ENCODE measurements at regions not wholly inside any gene's neighbourhood (a gene's known extent, or its start where the extent isn't known, plus 50 kb on each side); places are given as distances from the start of the nearest gene placed in this dataset.

DNA sequence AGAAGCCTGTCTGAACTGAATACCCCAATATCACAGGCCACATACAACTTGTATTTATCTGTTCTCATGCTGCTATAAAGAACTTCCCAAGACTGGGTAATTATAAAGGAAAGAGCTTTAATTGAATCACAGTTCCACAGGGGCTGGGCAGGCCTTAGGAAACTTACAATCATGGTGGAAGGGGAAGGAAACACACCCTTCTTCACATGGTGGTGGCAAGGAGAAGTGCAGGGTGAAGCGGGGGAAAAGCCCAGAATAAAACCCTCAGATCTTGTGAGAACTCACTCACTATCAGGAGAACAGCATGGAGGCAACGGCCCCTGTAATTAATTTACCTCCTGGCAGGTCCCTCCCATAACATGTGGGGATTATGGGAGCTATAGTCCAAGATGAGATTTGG lies 50.3 kb upstream of the FNDC1 start:
- Histone ChIP-seq H3K27ac (no peak overlapping the region), H3K4me3 (ENCODE audit: low read depth, low read length) (no peak overlapping the region), H3K27me3 (replicated peaks) (peaks cover 4% of the 10 kb centered on the region), H3K36me3 (replicated peaks) (no peaks in the 10 kb centered on the region)
- DNase-seq: no peak
- TF ChIP-seq, protein P1, sequence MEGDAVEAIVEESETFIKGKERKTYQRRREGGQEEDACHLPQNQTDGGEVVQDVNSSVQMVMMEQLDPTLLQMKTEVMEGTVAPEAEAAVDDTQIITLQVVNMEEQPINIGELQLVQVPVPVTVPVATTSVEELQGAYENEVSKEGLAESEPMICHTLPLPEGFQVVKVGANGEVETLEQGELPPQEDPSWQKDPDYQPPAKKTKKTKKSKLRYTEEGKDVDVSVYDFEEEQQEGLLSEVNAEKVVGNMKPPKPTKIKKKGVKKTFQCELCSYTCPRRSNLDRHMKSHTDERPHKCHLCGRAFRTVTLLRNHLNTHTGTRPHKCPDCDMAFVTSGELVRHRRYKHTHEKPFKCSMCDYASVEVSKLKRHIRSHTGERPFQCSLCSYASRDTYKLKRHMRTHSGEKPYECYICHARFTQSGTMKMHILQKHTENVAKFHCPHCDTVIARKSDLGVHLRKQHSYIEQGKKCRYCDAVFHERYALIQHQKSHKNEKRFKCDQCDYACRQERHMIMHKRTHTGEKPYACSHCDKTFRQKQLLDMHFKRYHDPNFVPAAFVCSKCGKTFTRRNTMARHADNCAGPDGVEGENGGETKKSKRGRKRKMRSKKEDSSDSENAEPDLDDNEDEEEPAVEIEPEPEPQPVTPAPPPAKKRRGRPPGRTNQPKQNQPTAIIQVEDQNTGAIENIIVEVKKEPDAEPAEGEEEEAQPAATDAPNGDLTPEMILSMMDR (IDR thresholded peaks at IDR 0.05; ENCODE audit: low read depth, low read length, missing control alignments): no peak
- in situ Hi-C loops (cut with HindIII; ENCODE audit: low pct_ligation_motif_present, low sequenced_read_pairs): no loop called here

DNA sequence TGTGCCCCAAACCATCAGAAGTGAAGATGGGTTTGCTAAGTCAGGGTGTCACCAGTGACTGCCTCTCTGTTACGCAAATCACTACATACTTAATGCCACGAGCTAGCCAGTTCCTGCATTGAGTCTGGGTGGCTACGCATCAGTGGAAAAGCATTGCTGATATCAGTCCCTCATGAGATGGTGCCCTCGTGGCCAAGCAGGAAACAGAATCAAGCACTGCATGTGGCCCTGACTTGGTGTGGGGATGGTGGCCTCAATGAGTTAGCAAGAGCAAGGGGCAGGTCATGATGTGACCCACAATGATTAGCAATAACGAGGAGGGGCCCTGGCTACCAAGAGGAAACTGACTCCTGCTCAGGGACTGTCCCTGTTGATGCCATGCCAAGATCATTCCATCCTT lies 51.6 kb upstream of the FNDC1 start:
- in situ Hi-C loops (cut with HindIII; ENCODE audit: low pct_ligation_motif_present, low sequenced_read_pairs): no loop called here
- no peak for DNase-seq
- no peak overlapping the region for H3K4me3 ChIP-seq (ENCODE audit: low read depth, low read length)
- no peak overlapping the region for H3K27ac ChIP-seq
- H3K27me3 ChIP-seq (replicated peaks): no peaks in the 10 kb centered on the region
- TF ChIP-seq, protein P1 (IDR thresholded peaks at IDR 0.05; ENCODE audit: low read depth, low read length, missing control alignments): no peak
- no peaks in the 10 kb centered on the region for H3K36me3 ChIP-seq (replicated peaks)

DNA sequence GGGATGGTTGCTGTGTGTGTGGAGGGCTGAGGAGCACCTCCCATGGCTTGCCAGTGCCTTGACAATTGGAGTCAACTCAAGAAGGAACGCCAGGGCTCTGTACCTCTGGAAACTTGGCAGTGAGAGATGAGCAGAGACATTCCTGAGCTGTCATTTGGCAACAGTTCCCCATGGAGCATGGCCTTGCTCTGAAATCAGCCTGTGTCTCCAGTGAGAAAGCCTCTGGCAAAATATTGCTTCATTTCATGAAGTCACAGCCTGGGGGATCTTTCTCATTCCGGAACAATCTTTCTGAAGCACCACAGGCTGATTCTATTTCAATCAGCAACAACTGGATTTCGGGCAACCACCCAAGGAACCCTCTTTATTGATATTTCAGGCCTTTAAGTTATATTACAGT lies 52.2 kb upstream of the FNDC1 start:
- peak; percentile 3 for DNase-seq
- no peak overlapping the region for H3K4me3 ChIP-seq (ENCODE audit: low read depth, low read length)
- TF ChIP-seq, protein P1 (IDR thresholded peaks at IDR 0.05; ENCODE audit: low read depth, low read length, missing control alignments): no peak
- in situ Hi-C loops (cut with HindIII; ENCODE audit: low pct_ligation_motif_present, low sequenced_read_pairs): no loop called here
- no peaks in the 10 kb centered on the region for H3K36me3 ChIP-seq (replicated peaks)
- no peaks in the 10 kb centered on the region for H3K27me3 ChIP-seq (replicated peaks)
- H3K27ac ChIP-seq: no peak overlapping the region

DNA sequence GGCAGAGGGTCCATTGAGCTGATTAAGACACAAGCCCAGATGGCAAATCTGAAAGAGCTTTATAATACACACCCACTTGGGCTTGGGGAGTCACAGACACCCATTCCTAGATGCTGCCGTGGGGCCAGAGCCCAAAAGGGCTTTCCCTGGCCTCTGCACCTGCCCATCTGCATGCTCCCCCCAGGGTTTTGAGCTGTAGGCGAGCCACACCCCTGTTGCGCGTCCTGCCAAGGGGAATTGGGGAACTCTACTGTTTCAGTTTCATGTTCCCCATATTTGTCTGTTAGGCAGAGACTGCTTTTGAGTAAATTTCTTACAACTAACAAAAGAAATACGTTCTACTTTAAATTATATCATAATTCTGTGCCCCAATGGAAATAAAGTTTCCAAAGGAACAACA lies 52.9 kb upstream of the FNDC1 start:
- TF ChIP-seq, protein P1 (IDR thresholded peaks at IDR 0.05; ENCODE audit: low read depth, low read length, missing control alignments): no peak
- no peak for DNase-seq
- Histone ChIP-seq H3K4me3 (ENCODE audit: low read depth, low read length) (no peak overlapping the region), H3K27ac (no peak overlapping the region), H3K27me3 (replicated peaks) (no peaks in the 10 kb centered on the region), H3K36me3 (replicated peaks) (no peaks in the 10 kb centered on the region)
- in situ Hi-C loops (cut with HindIII; ENCODE audit: low pct_ligation_motif_present, low sequenced_read_pairs): no loop called here

DNA sequence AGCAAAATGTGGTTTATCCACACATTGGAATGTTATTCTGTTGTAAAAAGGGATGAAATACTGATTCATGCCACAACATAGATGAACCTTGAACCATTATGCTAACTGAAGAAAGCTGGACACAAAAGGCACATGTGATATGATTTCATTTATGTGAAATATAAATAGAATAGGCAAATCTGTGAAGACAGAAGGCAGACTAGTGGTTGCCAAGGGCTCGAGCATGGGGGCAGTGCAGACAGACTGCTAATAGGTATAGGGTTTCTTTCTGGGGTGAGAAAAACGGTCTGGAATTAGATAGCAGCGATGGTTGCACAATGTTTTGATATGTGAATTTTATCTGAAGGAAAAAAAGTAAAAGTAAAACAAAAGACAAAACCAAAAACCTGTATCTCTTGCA lies 54.6 kb upstream of the FNDC1 start:
- in situ Hi-C loops (cut with HindIII; ENCODE audit: low pct_ligation_motif_present, low sequenced_read_pairs): no loop called here
- no peak for DNase-seq

DNA sequence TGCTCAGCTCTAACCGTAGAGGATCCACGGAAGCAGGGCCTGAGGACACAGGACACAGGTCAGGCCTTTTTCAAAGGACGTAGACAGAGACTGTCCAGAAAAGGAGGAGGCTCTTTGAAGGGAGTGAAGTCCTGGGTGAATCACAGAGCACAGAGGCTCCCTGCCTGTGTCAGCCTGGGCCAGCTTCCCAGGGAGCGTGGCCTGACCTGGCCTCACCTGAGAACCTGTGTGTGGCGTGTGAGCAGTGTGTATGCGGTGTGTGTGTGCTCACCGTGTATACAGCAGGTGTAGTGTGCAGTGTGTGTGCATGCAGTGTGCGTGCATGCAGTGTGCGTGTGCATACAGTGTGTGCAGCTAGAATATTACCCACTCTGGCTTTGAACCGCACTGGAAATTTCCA lies 56.0 kb upstream of the FNDC1 start:
- no peak overlapping the region for H3K27ac ChIP-seq
- no peak for DNase-seq
- H3K4me3 ChIP-seq (ENCODE audit: low read depth, low read length): no peak overlapping the region
- in situ Hi-C loops (cut with HindIII; ENCODE audit: low pct_ligation_motif_present, low sequenced_read_pairs): no loop called here
- H3K36me3 ChIP-seq (replicated peaks): no peaks in the 10 kb centered on the region
- TF ChIP-seq, protein P1 (IDR thresholded peaks at IDR 0.05; ENCODE audit: low read depth, low read length, missing control alignments): no peak
- no peaks in the 10 kb centered on the region for H3K27me3 ChIP-seq (replicated peaks)

More for the DNA sequence above, 54.6 kb upstream of the FNDC1 start:
- Histone ChIP-seq H3K4me3 (ENCODE audit: low read depth, low read length) (no peak overlapping the region), H3K27ac (no peak overlapping the region), H3K27me3 (replicated peaks) (no peaks in the 10 kb centered on the region), H3K36me3 (replicated peaks) (no peaks in the 10 kb centered on the region)
- TF ChIP-seq, protein P1 (IDR thresholded peaks at IDR 0.05; ENCODE audit: low read depth, low read length, missing control alignments): no peak
